HG02798 (cell line): ENCODE measurements at regions not wholly inside any gene's neighbourhood (a gene's known extent, or its start where the extent isn't known, plus 50 kb on each side); places are given as distances from the start of the nearest gene placed in this dataset.
"Not testable (repeated sequence)": the region's sequence is repeated elsewhere in the genome, so short reads cannot be mapped to it uniquely, and the experiment has no call there.

Source experiments
- ATAC-seq: cut with Tn5 transposase; IDR thresholded peaks from one replicate; pipeline ENCODE4 v1.9.1; 2021; ENCODE audit warnings: mild to moderate bottlenecking; ENCODE audit not compliant: unreplicated experiment, poor library complexity

DNA sequence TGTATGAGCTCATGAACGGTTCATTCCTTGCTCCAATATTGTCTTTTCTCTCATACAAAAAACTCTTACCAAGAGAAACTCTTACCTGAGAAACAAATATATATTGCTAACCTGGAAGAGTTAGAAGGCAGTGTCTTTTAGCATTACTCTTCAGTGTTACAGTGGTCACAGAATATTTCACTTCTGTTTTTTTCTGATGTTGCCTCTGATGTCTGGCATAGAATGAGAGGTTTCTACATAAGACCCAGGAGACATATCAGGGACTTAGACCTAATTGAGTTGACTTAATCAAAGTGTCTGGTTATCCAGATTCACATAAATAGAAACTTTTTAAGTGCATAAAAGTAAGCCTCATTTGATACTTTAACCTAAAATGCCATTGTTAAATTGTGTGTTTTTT is 923.8 kb downstream of the TTLL7 start:
- no peak for ATAC-seq

DNA sequence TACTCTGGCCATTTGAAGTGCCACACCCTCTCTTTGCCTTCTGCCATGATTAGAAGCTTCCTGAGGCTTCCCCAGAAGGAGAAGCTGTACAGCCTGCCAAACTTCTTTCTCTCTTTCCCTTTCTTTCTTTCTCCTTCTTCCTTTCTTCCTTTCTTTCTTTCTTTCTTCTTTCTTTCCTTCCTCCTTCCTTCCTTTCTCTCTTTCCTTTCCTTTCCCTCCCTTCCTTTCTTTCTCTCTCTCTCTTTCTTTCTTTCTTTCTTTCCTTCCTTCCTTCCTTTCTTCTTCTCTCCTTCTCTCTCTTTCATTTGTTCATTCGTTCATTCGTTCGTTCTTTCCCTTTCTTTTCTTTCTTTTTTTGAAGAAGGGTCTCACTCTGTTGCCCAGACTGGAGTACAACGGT is 931.0 kb downstream of the TTLL7 start:
- ATAC-seq, result no peak

DNA sequence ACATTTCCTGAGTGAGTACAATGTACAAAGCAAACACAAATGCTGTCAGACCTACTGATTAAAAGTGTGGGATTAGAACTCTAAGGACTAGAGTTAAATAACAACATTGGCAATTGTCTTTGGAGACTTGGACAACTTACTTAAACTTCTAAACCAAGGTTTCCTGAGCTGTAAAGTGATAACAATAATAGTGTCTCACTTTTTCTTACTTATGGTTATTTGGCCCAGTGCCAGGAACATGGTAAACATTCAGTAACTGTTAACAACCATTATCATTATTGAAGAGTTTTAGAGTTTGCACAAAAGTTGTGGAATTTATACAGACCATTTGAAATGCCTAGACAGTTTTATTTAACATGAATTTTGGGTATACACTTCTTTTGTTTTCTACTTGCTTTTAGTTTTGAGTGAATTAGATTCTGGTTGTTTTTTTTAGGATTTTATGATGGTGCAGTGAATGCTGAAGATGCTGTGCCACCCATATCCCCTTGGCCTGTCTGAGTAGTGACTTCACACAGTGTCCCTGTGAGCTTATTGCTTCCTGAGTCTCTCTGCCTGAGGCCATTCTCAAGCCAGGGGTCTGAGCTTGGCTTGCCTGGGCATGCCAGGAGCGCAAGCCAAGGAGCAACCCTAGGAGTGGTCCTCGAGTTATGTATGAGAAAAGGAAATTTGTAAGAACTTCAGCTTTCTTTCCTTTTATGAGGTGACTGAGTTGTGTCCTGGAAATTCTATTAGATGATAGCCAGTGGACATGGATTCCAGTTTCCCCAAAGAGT is 932.8 kb downstream of the TTLL7 start:
- ATAC-seq, result no peak

DNA sequence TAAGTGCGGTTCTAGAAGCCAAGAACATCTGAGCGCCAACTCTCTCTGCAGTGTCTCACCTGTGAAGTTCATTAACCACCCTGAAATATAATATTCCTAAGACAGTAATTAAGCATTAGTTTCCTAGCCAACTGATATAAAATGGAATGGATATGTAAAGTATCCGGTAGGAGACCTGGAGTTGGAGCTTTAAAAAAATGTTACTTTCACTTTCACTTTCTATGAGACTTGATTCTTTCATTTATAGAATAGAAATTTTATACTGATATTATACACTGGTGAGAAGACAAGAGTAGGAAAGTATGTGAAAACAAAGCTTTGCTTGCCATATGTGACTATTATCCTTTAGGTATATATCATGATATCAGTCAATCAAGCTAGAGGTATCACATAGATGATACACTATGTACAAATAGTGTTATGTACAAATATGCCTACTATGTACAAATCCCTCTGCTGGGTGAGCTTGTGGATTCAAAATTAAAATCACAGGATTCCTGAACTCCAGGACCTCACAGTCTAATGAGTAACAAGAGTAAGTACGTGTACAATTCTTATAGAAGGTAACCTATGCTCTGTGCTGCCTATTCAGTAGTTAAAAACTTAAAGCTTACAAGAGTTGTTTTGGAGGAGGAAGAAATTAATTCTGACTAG is 934.2 kb downstream of the TTLL7 start:
- no peak for ATAC-seq

DNA sequence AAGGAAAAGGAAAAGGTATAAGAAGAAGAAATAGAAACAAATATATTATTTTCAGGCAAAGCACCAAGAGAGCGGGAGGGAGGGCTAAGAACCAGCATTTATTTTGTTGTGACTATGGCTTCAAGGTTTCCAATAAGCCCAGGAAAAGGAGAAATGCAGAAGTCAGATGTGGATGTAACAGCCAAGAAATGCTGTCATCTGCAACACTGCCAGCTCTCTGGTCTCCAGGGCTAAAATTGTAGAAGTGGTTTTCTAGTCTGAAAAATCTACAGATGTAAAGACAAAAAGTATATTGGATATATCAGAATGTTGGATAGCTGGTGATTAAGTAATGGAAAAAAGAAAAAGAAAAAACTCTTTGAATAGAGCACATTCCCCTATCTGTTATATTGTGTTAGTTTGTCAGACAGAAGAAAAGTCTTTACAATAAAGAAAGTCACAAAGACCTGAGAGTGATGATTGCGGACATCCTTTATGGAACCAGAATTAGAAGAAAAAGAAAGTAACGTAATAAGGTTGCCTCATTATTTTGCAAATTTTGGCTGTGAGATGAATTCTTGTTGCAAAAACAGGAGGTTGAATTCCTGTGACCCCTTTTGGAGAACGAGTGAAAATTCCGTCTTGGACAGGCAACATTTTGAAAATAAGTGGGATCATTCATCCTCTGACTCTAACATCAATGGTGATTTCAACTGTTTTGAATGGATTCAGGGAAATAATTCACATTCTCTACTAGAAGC is 938.1 kb downstream of the TTLL7 start:
- no peak for ATAC-seq

DNA sequence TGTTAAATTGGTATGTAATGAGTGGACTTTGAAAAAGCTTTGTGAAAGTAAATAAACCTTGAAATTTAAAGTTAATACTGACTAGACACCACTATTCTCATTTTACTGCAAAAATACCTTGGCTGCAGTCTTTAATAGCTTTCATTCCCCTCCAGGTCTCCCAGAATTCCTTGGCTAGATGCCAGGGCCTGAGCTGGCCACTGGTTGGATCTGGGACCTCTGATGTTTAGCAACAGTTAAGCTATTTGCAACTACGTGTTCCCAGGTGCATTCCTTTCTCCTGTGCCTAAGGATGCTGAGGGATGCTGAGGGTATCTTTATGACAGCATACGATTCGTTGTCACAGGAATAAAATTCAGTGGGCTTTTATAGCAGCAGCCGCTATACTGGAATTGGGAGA is 938.7 kb downstream of the TTLL7 start:
- no peak for ATAC-seq

DNA sequence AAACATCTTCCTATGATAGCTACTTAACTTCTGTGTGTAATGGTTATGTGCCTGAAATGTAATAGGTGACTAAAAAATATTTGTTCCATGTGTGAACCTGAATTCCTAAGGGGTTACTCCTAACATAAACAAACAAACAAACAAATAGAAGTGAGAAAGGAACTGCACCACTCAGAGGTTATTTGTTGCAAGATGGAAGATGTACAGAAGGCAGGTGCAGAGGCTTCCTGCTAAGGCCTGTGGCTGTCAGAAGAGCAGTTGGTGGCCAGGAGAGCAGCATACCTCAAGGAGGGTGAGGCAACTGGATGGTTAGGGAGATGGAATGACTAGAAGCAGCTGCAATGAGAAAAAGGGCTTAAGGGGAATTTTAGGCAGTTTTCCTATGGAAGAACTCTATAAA is 940.6 kb downstream of the TTLL7 start:
- ATAC-seq, result no peak

DNA sequence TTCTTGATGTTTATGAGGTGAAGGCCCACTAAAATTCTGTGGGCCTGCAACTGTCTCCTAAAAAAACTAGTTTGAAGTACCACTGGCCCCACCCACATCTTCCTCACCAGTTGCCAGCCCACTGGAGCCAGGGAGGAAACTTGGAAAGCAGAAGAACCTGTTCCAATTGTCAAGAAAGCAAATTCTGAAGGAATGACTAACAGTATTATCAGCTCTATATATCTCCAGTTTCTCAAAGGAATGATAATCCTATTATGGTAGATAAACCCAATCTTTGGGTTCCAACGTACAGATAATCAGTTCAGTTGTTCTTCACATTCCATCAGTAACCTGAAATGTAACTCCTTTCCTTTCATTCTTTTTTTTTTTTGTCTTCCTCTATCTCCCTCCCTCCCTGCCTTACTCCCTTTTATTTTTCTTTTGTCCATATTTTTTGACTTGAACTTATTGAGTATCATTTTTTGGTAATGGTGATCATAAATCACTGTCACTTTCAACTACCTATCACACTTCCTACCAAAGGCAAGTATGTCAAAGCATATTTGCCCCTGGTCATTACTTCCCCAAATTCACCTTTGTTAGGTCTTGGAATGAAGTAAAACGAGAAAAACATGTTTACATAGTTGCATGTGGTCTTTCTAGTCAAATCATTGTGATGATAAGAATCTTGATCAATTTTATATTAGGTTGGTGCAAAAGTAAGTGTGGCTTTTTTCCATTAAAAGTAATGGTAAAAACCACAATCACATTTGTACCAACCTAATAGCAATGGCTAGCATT is 943.4 kb downstream of the TTLL7 start:
- no peak for ATAC-seq

DNA sequence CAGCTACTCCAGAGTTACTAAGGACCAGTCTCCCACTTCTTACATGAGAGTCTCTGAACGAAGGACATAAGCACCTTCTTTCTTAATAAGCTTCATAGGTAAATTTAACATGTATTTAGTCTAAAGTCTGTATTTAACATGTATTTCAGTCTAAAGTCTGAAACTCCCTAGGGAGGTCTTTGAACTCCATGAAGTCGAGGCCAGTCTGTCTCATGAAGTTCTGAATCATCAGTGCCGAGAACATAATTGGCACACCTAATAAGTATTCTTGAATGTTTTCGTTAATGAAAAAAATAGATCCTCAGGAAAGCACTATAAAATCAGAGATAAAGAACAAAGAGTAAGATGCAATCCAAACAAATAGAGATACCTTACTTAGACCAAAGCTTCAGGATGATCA is 945.5 kb downstream of the TTLL7 start:
- ATAC-seq, result no peak

DNA sequence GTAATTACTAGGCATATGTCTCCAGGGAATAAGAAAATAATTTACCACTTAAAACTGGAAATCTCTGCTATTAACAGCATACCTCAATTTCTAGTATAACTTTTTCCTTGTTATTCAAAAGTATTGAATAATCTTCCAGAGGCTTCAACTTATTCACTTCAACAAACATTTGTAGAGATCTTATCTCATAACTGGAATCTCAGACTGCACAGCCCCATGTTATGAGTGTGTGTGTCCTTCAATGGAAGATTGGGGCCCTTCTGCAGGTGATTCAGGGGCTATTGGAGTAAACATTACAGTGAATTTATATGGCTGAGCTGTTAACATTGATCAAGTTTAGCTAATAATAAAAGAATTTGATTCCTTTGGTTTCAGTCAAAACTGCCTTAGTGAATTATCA is 946.1 kb downstream of the TTLL7 start:
- no peak for ATAC-seq

DNA sequence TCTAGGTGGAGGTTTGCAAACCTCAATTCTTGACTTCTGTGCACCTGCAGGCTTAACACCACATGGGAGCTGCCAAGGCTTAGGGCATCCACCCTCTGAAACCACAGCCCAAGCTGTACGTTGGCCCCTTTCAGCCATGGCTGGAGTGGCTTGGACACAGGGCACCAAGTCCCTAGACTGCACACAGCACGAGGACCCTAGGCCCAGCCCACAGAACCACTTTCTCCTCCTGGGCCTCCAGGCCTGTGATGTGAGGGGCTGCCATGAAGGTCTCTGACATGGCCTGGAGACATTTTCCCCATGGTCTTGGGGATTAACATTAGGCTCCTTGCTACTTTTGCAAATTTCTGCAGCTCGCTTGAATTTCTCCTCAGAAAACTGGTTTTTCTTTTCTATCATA is 947.9 kb downstream of the TTLL7 start:
- not testable (repeated sequence) for ATAC-seq

DNA sequence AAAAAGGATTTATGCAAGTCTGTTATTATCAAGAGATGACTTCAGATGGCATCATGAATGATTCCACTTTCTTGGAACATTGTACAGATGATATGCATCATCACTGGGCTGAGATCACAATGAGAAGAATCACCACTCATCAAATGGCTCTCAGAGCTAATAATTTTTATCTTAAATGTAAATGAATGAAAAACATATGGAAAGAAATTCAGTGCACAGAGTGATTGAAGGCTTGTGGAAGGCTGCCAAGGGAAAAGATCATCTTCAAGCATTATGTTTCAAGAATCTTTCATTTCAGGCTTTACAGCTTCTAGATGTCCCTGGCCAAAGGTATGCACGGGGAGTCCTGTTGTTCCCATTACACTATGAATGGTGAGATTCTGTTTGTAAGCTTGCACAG is 955.7 kb downstream of the TTLL7 start:
- ATAC-seq, result no peak

DNA sequence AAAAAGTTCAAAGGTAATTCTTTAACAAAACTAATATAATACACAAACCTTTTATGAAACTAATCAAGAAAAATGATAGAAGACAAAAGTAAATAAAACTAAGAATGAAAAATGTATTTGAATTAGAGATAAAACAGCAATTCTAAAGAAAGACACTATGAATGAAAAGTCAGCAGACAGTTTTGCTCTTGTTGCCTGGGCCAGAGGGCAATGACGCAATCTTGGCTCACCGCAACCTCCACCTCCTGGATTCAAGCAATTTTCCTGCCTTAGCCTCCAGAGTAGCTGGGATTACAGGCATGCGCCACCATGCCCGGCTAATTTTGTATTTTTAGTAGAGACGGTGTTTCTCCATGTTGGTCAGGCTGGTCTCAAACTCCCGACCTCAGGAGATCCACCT is 959.8 kb downstream of the TTLL7 start:
- ATAC-seq, result not testable (repeated sequence)

DNA sequence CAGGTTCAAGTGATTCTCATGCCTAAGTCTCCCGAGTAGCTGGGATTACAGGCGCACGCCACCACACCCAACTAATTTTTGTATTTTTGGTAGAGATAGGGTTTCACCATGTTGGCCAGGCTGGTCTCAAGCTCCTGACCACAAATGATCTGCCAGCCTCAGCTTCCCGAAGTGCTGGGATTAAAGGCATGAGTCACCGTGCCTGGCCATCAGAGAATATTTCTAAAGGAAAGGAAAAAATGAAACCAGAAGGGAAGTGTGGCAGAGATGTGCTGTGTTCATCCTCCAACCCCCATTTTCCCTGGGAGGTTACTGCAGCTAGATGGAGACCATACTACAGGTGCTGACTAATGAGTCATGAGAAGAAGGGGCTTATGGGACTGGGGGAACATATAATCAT is 964.1 kb downstream of the TTLL7 start:
- no peak for ATAC-seq

DNA sequence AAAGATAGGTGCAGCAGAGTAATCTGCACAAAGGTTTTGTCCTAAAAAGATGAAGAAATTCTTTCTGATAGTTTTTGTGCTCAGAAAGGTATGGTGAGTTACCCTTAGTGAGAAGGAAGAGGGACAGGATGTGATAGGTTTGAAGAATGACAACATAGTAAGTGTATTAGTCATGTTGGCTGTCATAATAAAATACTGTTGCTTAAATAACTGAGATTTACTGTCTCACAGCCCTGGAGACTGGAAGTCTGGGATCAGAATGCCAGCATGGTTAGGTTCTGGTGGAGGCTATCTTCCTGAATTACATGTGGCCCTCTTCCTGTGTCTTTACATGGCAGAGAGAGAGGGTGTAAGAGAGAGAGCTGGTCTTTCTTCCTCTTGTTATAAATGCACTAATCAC is 965.2 kb downstream of the TTLL7 start:
- no peak for ATAC-seq

DNA sequence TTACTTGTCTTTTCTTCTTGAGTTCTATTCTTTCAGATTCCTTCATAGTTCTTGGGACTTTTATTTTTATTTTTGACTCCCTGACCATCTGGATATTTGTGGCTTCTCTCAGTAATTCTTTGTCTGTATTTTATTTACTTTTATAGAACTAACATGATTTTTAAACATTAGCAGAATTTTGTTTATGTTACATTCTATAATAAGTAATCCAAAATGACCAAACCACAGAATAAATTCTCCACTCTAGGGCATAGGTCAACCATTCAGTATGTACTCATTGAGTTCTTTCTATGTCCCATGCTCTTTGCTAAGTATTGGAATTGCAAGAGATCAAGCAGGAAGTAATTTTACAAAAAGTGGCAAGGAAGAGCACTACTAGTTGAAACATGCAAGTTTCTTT is 969.0 kb downstream of the TTLL7 start:
- ATAC-seq, result no peak

DNA sequence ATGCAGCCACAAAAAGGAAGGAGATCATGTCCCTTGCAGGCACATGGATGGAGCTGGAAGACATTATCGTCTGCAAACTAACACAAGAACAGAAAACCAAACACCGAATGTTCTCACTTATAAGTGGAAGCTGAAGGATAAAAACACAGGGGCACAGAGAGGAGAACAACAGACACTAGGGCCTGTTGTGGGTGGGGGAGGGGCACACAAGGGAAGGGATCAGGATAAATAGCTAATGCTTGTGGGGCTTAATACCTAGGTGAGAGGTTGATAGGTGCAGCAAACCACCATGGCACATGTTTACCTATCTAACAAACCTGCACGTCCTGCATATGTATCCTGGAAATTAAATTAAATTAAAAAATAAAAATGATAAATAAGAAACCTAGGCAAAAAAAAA is 969.9 kb downstream of the TTLL7 start:
- ATAC-seq, result no peak

DNA sequence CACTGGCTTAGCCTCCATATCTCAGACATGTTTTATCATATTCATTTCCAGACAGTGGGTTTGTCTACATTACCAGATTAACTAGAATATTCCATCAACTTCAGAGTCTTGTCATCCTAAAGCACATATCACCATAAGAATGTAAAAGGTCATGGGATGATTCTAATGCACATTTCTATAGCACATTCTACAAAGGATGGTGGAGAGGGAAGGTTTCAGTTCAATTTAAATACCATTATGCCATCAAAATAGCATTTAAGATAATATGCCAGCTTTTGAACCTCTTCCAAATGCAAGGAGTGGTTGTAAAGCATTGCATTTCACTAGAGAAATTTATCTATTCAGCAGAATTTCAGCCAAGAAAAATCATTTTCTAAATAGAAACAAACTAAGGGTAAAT is 970.5 kb downstream of the TTLL7 start:
- no peak for ATAC-seq

DNA sequence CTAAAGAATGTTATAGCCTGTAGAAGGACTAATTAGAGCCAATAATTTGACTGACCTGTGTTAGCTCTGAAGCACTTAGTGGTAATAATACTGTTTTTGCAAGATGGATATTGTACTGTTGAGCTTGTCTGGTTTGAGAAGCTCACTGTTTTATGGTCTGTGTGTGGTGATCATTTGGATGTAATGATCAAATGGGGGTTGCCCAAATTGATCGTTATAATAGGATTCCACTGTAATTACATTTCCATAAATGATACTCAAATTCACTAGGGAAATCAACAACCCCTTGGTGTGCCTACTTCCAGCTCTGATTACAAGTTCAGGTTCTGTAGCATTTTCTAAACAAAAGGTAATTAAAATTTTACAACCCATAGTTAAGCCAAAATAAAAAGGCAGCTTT is 971.4 kb downstream of the TTLL7 start:
- no peak for ATAC-seq

DNA sequence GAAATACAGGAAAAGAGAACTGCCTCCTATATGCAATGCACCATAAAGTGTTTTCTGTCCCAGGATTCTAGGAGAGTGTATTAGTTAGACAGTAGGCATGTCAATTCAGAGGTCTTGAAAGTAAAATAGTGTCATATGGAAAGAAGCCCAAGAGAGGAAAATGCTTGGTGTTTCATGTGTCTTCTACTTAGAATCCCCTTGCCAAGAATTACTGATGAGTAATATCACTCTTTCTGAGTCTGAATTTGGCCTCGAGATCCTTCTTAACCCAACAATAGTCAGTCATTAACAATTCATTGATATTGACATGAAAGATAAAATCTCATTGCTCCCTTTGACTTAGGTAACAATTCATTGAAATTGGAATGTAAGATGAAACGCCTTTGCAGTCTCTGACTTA is 972.2 kb downstream of the TTLL7 start:
- no peak for ATAC-seq

DNA sequence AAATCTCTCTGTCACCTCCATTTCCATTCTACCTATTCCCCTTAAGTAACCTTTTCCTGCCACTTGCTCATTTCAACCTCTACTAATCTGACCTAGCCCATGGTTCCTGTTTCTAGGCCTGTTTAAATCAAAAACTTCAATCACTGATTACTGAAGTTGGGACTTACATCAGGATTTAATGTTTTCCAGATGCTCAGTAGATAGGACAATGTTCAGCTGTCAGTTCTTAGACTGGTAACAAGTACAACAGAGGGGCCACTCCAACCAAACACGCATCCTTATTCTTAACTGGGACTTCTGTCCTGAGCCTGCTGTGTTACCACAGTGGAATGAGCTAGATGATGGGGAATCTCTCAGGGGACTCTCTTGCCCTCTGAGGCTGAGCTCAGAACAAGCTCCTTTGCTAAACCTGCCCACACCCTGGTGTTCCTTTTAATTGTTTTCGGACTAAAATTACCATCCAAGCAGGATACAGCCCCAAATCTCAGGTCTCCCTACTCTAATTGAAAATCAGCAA is 974.6 kb downstream of the TTLL7 start:
- no peak for ATAC-seq
